ENCODE measurements at regions not wholly inside any gene's neighbourhood (a gene's known extent, or its start where the extent isn't known, plus 50 kb on each side); places are given as distances from the start of the nearest gene placed in this dataset.

DNA sequence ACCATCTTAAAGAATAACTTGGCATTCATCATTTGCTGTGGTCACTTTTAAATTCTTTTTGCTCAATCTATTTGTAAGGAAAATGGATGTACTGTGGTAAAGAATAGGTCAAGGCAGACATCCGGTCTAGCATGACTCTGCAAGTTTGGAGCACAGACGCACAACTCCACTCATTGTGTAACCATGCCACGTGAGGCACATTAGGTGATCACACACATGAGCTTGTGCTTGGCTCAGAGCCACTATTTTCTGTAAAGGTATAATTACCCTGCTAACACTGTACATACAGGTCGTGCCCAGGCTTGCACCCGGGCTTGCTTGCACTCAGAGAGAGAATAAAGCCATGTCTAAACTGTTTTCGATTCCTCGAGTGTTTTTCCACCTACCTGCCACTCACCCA lies 1289.1 kb upstream of the ADGRB3 start:
- no peak for ATAC-seq (replicated peaks)
- no peaks in the 10 kb centered on the region for H3K9me3 Mint-ChIP-seq
- no peak overlapping the region for H3K4me3 Mint-ChIP-seq

DNA sequence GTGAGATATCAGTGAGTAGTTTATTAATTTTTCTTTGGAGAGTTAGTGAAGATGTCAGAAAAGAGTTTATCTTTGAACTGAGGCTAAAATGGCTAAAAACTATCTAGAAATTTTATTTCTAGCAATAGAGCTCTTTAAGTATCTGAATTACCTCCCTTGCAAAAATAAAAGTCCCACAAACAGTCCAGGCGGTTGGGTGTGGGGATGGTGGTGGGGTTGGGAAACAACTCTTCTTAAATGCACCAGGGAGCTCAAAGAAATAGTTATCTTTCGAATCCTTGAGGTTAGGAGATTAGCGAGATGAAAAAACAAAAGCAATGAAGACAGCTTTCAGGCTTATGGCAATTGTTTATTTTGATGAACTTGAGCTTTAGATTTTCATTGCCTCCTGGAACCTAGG lies 1299.1 kb upstream of the ADGRB3 start:
- ATAC-seq (replicated peaks), result no peak
- H3K4me1 Mint-ChIP-seq, result no peaks in the 10 kb centered on the region
- H3K4me3 Mint-ChIP-seq, result no peak overlapping the region
- H3K9me3 Mint-ChIP-seq, result no peaks in the 10 kb centered on the region
- H3K27ac Mint-ChIP-seq, result no peak overlapping the region
- H3K36me3 Mint-ChIP-seq (ENCODE audit: low read depth), result no peaks in the 10 kb centered on the region
- H3K27me3 Mint-ChIP-seq, result no peaks in the 10 kb centered on the region

More for the DNA sequence above, 1289.1 kb upstream of the ADGRB3 start:
- Mint-ChIP-seq H3K4me1 (no peaks in the 10 kb centered on the region), H3K36me3 (ENCODE audit: low read depth) (no peaks in the 10 kb centered on the region), H3K27ac (no peak overlapping the region), H3K27me3 (no peaks in the 10 kb centered on the region)

GRCh38 chr6:67331304-67331703 lies 1303.8 kb upstream of the ADGRB3 start:
- H3K27me3 Mint-ChIP-seq, result no peaks in the 10 kb centered on the region
- no peaks in the 10 kb centered on the region for H3K4me1 Mint-ChIP-seq
- H3K27ac Mint-ChIP-seq, result no peak overlapping the region
- ATAC-seq (replicated peaks), result no peak
- no peak overlapping the region for H3K4me3 Mint-ChIP-seq
- peaks cover 7% of the 10 kb centered on the region for H3K9me3 Mint-ChIP-seq
- H3K36me3 Mint-ChIP-seq (ENCODE audit: low read depth), result no peaks in the 10 kb centered on the region

GRCh38 chr6:67328269-67328668 lies 1306.8 kb upstream of the ADGRB3 start:
- Mint-ChIP-seq H3K4me3 (no peak overlapping the region), H3K9me3 (peaks cover 11% of the 10 kb centered on the region), H3K27ac (no peak overlapping the region), H3K36me3 (ENCODE audit: low read depth) (no peaks in the 10 kb centered on the region), H3K27me3 (no peaks in the 10 kb centered on the region), H3K4me1 (no peaks in the 10 kb centered on the region)
- ATAC-seq (replicated peaks), result no peak

DNA sequence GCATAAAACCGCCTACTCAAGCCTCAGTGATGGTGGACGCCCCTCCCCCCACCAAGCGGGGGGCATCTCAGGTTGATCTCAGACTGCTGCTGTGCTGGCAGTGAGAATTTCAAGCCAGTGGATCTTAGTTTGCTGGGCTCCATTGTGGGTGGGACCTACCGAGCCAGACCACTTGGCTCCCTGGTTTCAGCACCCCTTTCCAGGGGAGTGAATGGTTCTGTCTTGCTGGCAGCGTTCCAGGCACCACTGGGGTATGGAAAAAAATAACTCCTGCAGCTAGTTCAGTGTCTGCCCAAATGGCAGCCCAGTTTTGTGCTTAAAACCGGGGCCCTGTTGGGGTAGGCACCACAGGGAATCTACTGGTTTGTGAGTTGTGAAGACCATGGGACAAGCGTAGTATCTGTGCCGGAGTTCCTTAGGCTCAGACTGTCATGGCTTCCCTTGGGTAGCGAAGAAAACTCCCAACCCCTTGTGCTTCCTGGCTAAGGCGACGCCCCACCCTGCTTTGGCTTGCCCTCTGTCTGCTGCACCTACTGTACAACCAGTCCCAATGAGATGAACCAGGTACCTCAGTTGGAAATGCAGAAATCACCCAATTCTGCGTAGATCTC lies 1334.5 kb upstream of the ADGRB3 start:
- H3K27ac Mint-ChIP-seq, result no peak overlapping the region
- no peaks in the 10 kb centered on the region for H3K36me3 Mint-ChIP-seq (ENCODE audit: low read depth)
- H3K4me1 Mint-ChIP-seq, result no peaks in the 10 kb centered on the region
- peaks cover 11% of the 10 kb centered on the region for H3K9me3 Mint-ChIP-seq
- H3K4me3 Mint-ChIP-seq, result no peak overlapping the region
- no peaks in the 10 kb centered on the region for H3K27me3 Mint-ChIP-seq
- ATAC-seq (replicated peaks), result no peak

- Mint-ChIP-seq H3K27me3 (no peaks in the 10 kb centered on the region), H3K27ac (no peak overlapping the region), H3K4me1 (no peaks in the 10 kb centered on the region), H3K4me3 (no peak overlapping the region), H3K36me3 (ENCODE audit: low read depth) (no peaks in the 10 kb centered on the region), H3K9me3 (no peaks in the 10 kb centered on the region)
- no peak for ATAC-seq (replicated peaks)
Observed at GRCh38 chr6:67292169-67292568, 1342.9 kb upstream of the ADGRB3 start.

DNA sequence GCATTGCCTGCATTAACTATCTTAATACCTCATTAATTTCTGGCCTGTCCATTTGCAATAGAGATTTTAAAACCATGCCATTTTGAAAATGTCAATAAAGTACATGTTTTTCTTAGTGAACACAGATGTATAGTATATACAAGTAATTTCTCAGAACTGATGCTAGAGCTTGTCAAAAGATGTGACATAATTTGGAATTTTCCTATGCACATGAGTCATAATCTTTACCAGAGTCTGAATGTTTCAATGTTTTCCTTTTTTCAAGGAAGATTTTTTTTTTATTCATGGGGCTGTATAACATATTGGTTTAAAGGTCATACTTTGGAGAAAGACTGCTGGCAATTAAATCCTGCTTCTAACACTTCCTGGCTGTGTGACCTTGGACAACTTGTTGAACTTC lies 1347.5 kb upstream of the ADGRB3 start:
- no peaks in the 10 kb centered on the region for H3K27me3 Mint-ChIP-seq
- H3K4me1 Mint-ChIP-seq, result no peaks in the 10 kb centered on the region
- H3K9me3 Mint-ChIP-seq, result no peaks in the 10 kb centered on the region
- no peak for ATAC-seq (replicated peaks)
- no peak overlapping the region for H3K27ac Mint-ChIP-seq
- H3K4me3 Mint-ChIP-seq, result no peak overlapping the region
- no peaks in the 10 kb centered on the region for H3K36me3 Mint-ChIP-seq (ENCODE audit: low read depth)

GRCh38 chr6:67285770-67286495 lies 1349.1 kb upstream of the ADGRB3 start:
- Mint-ChIP-seq H3K4me1 (no peaks in the 10 kb centered on the region), H3K27me3 (no peaks in the 10 kb centered on the region), H3K4me3 (no peak overlapping the region), H3K36me3 (ENCODE audit: low read depth) (no peaks in the 10 kb centered on the region), H3K9me3 (no peaks in the 10 kb centered on the region), H3K27ac (no peak overlapping the region)
- ATAC-seq (replicated peaks), result no peak

- H3K4me3 Mint-ChIP-seq, result no peak overlapping the region
- H3K9me3 Mint-ChIP-seq, result peaks cover 7% of the 10 kb centered on the region
- H3K4me1 Mint-ChIP-seq, result no peaks in the 10 kb centered on the region
- H3K36me3 Mint-ChIP-seq (ENCODE audit: low read depth), result no peaks in the 10 kb centered on the region
- ATAC-seq (replicated peaks), result no peak
- H3K27ac Mint-ChIP-seq, result no peak overlapping the region
- H3K27me3 Mint-ChIP-seq, result no peaks in the 10 kb centered on the region
Observed at GRCh38 chr6:67277312-67277711, 1357.8 kb upstream of the ADGRB3 start.

GRCh38 chr6:67265996-67266921 lies 1368.8 kb upstream of the ADGRB3 start:
- H3K27ac Mint-ChIP-seq, result no peak overlapping the region
- no peaks in the 10 kb centered on the region for H3K36me3 Mint-ChIP-seq (ENCODE audit: low read depth)
- H3K4me3 Mint-ChIP-seq, result no peak overlapping the region
- H3K27me3 Mint-ChIP-seq, result no peaks in the 10 kb centered on the region
- peaks cover 18% of the 10 kb centered on the region for H3K9me3 Mint-ChIP-seq
- no peaks in the 10 kb centered on the region for H3K4me1 Mint-ChIP-seq
- no peak for ATAC-seq (replicated peaks)

- H3K27me3 Mint-ChIP-seq, result no peaks in the 10 kb centered on the region
- no peak for ATAC-seq (replicated peaks)
- no peak overlapping the region for H3K4me3 Mint-ChIP-seq
- no peaks in the 10 kb centered on the region for H3K36me3 Mint-ChIP-seq (ENCODE audit: low read depth)
- no peak overlapping the region for H3K27ac Mint-ChIP-seq
- H3K4me1 Mint-ChIP-seq, result no peaks in the 10 kb centered on the region
- H3K9me3 Mint-ChIP-seq, result peaks cover 12% of the 10 kb centered on the region
Observed at GRCh38 chr6:67252663-67253062, 1382.4 kb upstream of the ADGRB3 start.

GRCh38 chr6:67248077-67248476 lies 1387.0 kb upstream of the ADGRB3 start:
- no peaks in the 10 kb centered on the region for H3K27me3 Mint-ChIP-seq
- H3K27ac Mint-ChIP-seq, result no peak overlapping the region
- H3K4me1 Mint-ChIP-seq, result no peaks in the 10 kb centered on the region
- H3K36me3 Mint-ChIP-seq (ENCODE audit: low read depth), result no peaks in the 10 kb centered on the region
- no peak overlapping the region for H3K4me3 Mint-ChIP-seq
- no peak for ATAC-seq (replicated peaks)
- peaks cover 5% of the 10 kb centered on the region for H3K9me3 Mint-ChIP-seq

DNA sequence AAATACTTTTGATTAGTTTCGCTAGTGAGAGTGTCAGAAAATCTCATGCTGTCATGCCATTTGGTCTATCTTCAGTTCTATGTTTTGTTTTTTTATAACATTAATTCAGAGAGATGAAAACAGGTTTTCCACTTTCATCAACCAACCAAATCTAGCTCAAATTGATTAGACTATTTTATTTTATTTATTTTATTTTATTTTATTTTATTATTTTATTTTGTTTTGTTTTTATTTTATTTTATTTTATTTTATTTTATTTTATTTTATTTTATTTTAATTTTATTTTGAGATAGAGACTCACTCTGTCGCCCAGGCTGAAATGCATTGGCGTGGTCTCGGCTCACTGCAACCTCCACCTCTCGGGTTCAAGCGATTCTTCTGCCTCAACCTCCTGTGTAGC lies 1391.0 kb upstream of the ADGRB3 start:
- Mint-ChIP-seq H3K4me3 (no peak overlapping the region), H3K27ac (no peak overlapping the region), H3K4me1 (no peaks in the 10 kb centered on the region), H3K9me3 (no peaks in the 10 kb centered on the region), H3K36me3 (ENCODE audit: low read depth) (no peaks in the 10 kb centered on the region), H3K27me3 (no peaks in the 10 kb centered on the region)
- ATAC-seq (replicated peaks), result no peak

DNA sequence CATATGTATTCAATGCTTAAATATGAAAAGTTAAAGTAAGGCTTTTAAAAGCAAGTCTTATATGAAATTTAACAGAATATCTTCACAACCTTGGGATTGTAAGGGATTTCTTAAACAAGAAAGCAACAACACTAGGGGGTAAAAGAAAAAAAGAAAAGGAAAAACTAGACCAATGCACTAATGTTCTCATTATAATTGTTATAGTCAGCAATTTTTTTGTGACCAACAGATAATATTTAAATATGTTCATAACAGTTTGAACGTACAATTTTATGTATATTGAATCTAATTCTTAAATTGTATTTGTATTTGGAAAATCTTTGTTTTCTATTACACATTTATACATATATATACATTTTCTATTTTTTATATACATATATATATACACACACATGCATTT lies 1397.8 kb upstream of the ADGRB3 start:
- Mint-ChIP-seq H3K4me1 (no peaks in the 10 kb centered on the region), H3K4me3 (no peak overlapping the region), H3K9me3 (no peaks in the 10 kb centered on the region), H3K27me3 (no peaks in the 10 kb centered on the region), H3K36me3 (ENCODE audit: low read depth) (no peaks in the 10 kb centered on the region), H3K27ac (no peak overlapping the region)
- no peak for ATAC-seq (replicated peaks)

GRCh38 chr6:67231092-67231491 lies 1404.0 kb upstream of the ADGRB3 start:
- Mint-ChIP-seq H3K27me3 (no peaks in the 10 kb centered on the region), H3K4me1 (no peaks in the 10 kb centered on the region), H3K4me3 (no peak overlapping the region), H3K9me3 (peaks cover 7% of the 10 kb centered on the region), H3K36me3 (ENCODE audit: low read depth) (no peaks in the 10 kb centered on the region), H3K27ac (no peak overlapping the region)
- no peak for ATAC-seq (replicated peaks)
